Mucosa of stomach (tissue), 1 donor: ENCODE measurements at regions not wholly inside any gene's neighbourhood (a gene's known extent, or its start where the extent isn't known, plus 50 kb on each side); places are given as distances from the start of the nearest gene placed in this dataset.

Experiments
- H3K27me3 ChIP-seq: one replicate; pipeline ENCODE4 v1.7.0; 2013; ENCODE audit warnings: mild to moderate bottlenecking, low read length; ENCODE audit not compliant: control insufficient read depth, insufficient read depth
- H3K36me3 ChIP-seq: one replicate; pipeline ENCODE4 v1.7.0; 2013; ENCODE audit warnings: low read length; ENCODE audit not compliant: control insufficient read depth, insufficient read depth
- H3K4me1 ChIP-seq: one replicate; pipeline ENCODE4 v1.7.0; 2013; ENCODE audit warnings: mild to moderate bottlenecking, low read length; ENCODE audit not compliant: control insufficient read depth, insufficient read depth
- H3K4me3 ChIP-seq: one replicate; pipeline ENCODE4 v1.7.0; 2013; ENCODE audit warnings: low read length
- H3K9ac ChIP-seq: one replicate; pipeline ENCODE4 v1.7.0; 2013; ENCODE audit warnings: mild to moderate bottlenecking, low read length, moderate library complexity
- H3K9me3 ChIP-seq: one replicate; pipeline ENCODE4 v1.7.0; 2013; ENCODE audit warnings: mild to moderate bottlenecking, low read length, moderate library complexity; ENCODE audit not compliant: control insufficient read depth
- donor health status: Pancreatic carcinoma.

GRCh38 chr18:38081516-38081915, 515.9 kb upstream of the CELF4 start:
- Histone ChIP-seq H3K4me1 (no peaks in the 10 kb centered on the region), H3K9me3 (no peaks in the 10 kb centered on the region), H3K36me3 (no peaks in the 10 kb centered on the region), H3K4me3 (no peak overlapping the region), H3K27me3 (no peaks in the 10 kb centered on the region), H3K9ac (no peak overlapping the region)

- Histone ChIP-seq H3K4me3 (no peak overlapping the region), H3K36me3 (no peaks in the 10 kb centered on the region), H3K9me3 (no peaks in the 10 kb centered on the region), H3K9ac (no peak overlapping the region), H3K27me3 (no peaks in the 10 kb centered on the region), H3K4me1 (no peaks in the 10 kb centered on the region)
These were observed 511.6 kb upstream of the CELF4 start for GRCh38 chr18:38077229-38077628.

- H3K9ac ChIP-seq, result no peak overlapping the region
- no peaks in the 10 kb centered on the region for H3K9me3 ChIP-seq
- H3K36me3 ChIP-seq, result no peaks in the 10 kb centered on the region
- H3K27me3 ChIP-seq, result no peaks in the 10 kb centered on the region
- H3K4me3 ChIP-seq, result no peak overlapping the region
- H3K4me1 ChIP-seq, result no peaks in the 10 kb centered on the region
These were observed 510.9 kb upstream of the CELF4 start for GRCh38 chr18:38076346-38077070.

- no peak overlapping the region for H3K9ac ChIP-seq
- H3K27me3 ChIP-seq, result no peaks in the 10 kb centered on the region
- no peaks in the 10 kb centered on the region for H3K9me3 ChIP-seq
These were observed 508.8 kb upstream of the CELF4 start for GRCh38 chr18:38074298-38074876.

GRCh38 chr18:38067821-38068220, 502.2 kb upstream of the CELF4 start:
- no peak overlapping the region for H3K9ac ChIP-seq
- H3K27me3 ChIP-seq, result no peaks in the 10 kb centered on the region
- H3K4me3 ChIP-seq, result no peak overlapping the region
- H3K4me1 ChIP-seq, result no peaks in the 10 kb centered on the region
- no peaks in the 10 kb centered on the region for H3K36me3 ChIP-seq
- no peaks in the 10 kb centered on the region for H3K9me3 ChIP-seq

More at GRCh38 chr18:38074298-38074876, 508.8 kb upstream of the CELF4 start:
- H3K36me3 ChIP-seq, result no peaks in the 10 kb centered on the region
- H3K4me3 ChIP-seq, result no peak overlapping the region
- no peaks in the 10 kb centered on the region for H3K4me1 ChIP-seq

GRCh38 chr18:38067086-38067485, 501.5 kb upstream of the CELF4 start:
- Histone ChIP-seq H3K9me3 (no peaks in the 10 kb centered on the region), H3K4me1 (no peaks in the 10 kb centered on the region), H3K9ac (no peak overlapping the region), H3K27me3 (no peaks in the 10 kb centered on the region), H3K36me3 (no peaks in the 10 kb centered on the region), H3K4me3 (no peak overlapping the region)

GRCh38 chr18:38052879-38053590, 487.4 kb upstream of the CELF4 start:
- Histone ChIP-seq H3K36me3 (no peaks in the 10 kb centered on the region), H3K4me3 (no peak overlapping the region), H3K27me3 (no peaks in the 10 kb centered on the region), H3K9ac (no peak overlapping the region), H3K9me3 (no peaks in the 10 kb centered on the region), H3K4me1 (no peaks in the 10 kb centered on the region)

- H3K27me3 ChIP-seq, result no peaks in the 10 kb centered on the region
- no peak overlapping the region for H3K4me3 ChIP-seq
- no peaks in the 10 kb centered on the region for H3K4me1 ChIP-seq
- no peaks in the 10 kb centered on the region for H3K9me3 ChIP-seq
- no peak overlapping the region for H3K9ac ChIP-seq
- no peaks in the 10 kb centered on the region for H3K36me3 ChIP-seq
These were observed 482.2 kb upstream of the CELF4 start for GRCh38 chr18:38047820-38048219.

GRCh38 chr18:38046651-38047050, 481.1 kb upstream of the CELF4 start:
- no peak overlapping the region for H3K9ac ChIP-seq
- H3K36me3 ChIP-seq, result no peaks in the 10 kb centered on the region
- H3K4me1 ChIP-seq, result no peaks in the 10 kb centered on the region
- no peak overlapping the region for H3K4me3 ChIP-seq
- H3K27me3 ChIP-seq, result no peaks in the 10 kb centered on the region
- H3K9me3 ChIP-seq, result no peaks in the 10 kb centered on the region

- no peaks in the 10 kb centered on the region for H3K4me1 ChIP-seq
- H3K27me3 ChIP-seq, result no peaks in the 10 kb centered on the region
- no peak overlapping the region for H3K9ac ChIP-seq
- no peaks in the 10 kb centered on the region for H3K9me3 ChIP-seq
- H3K36me3 ChIP-seq, result no peaks in the 10 kb centered on the region
- no peak overlapping the region for H3K4me3 ChIP-seq
These were observed 480.2 kb upstream of the CELF4 start for GRCh38 chr18:38045845-38046244.

GRCh38 chr18:38042211-38042890, 476.8 kb upstream of the CELF4 start:
- Histone ChIP-seq H3K4me1 (no peaks in the 10 kb centered on the region), H3K9me3 (no peaks in the 10 kb centered on the region), H3K9ac (no peak overlapping the region), H3K4me3 (no peak overlapping the region), H3K27me3 (no peaks in the 10 kb centered on the region), H3K36me3 (no peaks in the 10 kb centered on the region)

- Histone ChIP-seq H3K27me3 (no peaks in the 10 kb centered on the region), H3K4me1 (no peaks in the 10 kb centered on the region), H3K9me3 (no peaks in the 10 kb centered on the region), H3K4me3 (no peak overlapping the region), H3K36me3 (no peaks in the 10 kb centered on the region), H3K9ac (no peak overlapping the region)
These were observed 472.6 kb upstream of the CELF4 start for GRCh38 chr18:38038242-38038641.
